ENCODE measurements at regions not wholly inside any gene's neighbourhood (a gene's known extent, or its start where the extent isn't known, plus 50 kb on each side); places are given as distances from the start of the nearest gene placed in this dataset.

- no peak for TF ChIP-seq CTCF (IDR thresholded peaks at IDR 0.05; ENCODE audit: low read depth, low read length, poor library complexity, severe bottlenecking)
- no peak for TF ChIP-seq EZH2phosphoT487 (IDR thresholded peaks at IDR 0.05; ENCODE audit: borderline replicate concordance, low read length)
Measured at GRCh38 chr17:77723071-77723908, 235.2 kb upstream of the TNRC6C start.
